ENCODE measurements at regions not wholly inside any gene's neighbourhood (a gene's known extent, or its start where the extent isn't known, plus 50 kb on each side); places are given as distances from the start of the nearest gene placed in this dataset.

DNA sequence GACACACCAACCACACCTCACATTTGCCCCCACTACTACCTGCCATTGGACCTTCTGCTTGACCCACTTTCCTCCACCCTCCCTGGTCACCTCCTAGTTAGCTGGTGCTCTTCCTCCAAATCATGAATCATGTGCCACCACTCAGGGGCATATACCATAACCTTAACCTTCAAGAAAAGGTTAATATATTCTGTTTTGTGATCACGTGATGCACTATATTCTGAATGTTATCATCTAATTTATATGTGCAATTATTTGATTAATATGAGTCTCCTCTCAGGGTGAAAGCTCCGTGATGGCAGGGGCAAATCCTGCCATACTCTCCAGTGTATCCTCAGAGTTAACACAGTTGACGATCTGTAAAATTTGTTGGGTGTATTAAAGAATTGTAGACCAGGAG lies 635.5 kb downstream of the XPNPEP1 start:
- no peak overlapping the region for H3K4me2 ChIP-seq
- H3K79me2 ChIP-seq (ENCODE audit: insufficient read depth, low read depth): no peaks in the 10 kb centered on the region
- no peaks in the 10 kb centered on the region for H3K36me3 ChIP-seq (ENCODE audit: insufficient read depth)
- H3K4me1 ChIP-seq (ENCODE audit: low read depth, poor library complexity, severe bottlenecking): no peaks in the 10 kb centered on the region
- H3K27me3 ChIP-seq (ENCODE audit: insufficient read depth, low read depth): no peaks in the 10 kb centered on the region
- H3K27ac ChIP-seq: no peak overlapping the region
- no peaks in the 10 kb centered on the region for H4K20me1 ChIP-seq (ENCODE audit: insufficient read depth)
- H2AFZ ChIP-seq (ENCODE audit: low read depth): no peak overlapping the region
- H3K9ac ChIP-seq: no peak overlapping the region
- no peak overlapping the region for H3K4me3 ChIP-seq (IDR thresholded peaks at IDR 0.05; ENCODE audit: insufficient read depth, low read depth, low read length)
- TF ChIP-seq, protein P1, sequence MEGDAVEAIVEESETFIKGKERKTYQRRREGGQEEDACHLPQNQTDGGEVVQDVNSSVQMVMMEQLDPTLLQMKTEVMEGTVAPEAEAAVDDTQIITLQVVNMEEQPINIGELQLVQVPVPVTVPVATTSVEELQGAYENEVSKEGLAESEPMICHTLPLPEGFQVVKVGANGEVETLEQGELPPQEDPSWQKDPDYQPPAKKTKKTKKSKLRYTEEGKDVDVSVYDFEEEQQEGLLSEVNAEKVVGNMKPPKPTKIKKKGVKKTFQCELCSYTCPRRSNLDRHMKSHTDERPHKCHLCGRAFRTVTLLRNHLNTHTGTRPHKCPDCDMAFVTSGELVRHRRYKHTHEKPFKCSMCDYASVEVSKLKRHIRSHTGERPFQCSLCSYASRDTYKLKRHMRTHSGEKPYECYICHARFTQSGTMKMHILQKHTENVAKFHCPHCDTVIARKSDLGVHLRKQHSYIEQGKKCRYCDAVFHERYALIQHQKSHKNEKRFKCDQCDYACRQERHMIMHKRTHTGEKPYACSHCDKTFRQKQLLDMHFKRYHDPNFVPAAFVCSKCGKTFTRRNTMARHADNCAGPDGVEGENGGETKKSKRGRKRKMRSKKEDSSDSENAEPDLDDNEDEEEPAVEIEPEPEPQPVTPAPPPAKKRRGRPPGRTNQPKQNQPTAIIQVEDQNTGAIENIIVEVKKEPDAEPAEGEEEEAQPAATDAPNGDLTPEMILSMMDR (conservative IDR thresholded peaks at IDR 0.05; ENCODE audit: low read depth, low read length): no peak

DNA sequence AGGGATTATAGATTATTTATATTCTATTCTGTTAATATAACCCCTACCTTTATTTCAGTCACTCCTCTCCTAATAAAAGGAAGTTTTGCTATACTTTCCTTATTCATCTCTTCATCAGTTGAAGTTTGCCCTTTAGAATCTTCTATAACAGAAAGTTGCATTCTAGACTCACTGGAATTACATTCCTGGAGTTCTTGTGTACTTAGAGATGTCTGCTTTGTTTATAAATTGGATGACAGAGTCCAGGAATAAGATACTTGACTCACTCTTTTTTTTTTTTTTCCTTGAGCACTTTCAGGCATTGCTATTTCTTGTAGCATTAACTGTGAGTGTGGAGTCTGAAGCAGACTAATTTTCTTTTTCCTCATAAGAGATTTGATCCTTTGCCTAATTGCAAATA lies 640.8 kb downstream of the XPNPEP1 start:
- TF ChIP-seq, protein P1 (conservative IDR thresholded peaks at IDR 0.05; ENCODE audit: low read depth, low read length): no peak
- Histone ChIP-seq H4K20me1 (ENCODE audit: insufficient read depth) (no peaks in the 10 kb centered on the region), H3K79me2 (ENCODE audit: insufficient read depth, low read depth) (no peaks in the 10 kb centered on the region), H3K4me3 (IDR thresholded peaks at IDR 0.05; ENCODE audit: insufficient read depth, low read depth, low read length) (no peak overlapping the region), H2AFZ (ENCODE audit: low read depth) (no peak overlapping the region), H3K27me3 (ENCODE audit: insufficient read depth, low read depth) (no peaks in the 10 kb centered on the region), H3K9ac (no peak overlapping the region), H3K36me3 (ENCODE audit: insufficient read depth) (no peaks in the 10 kb centered on the region), H3K4me2 (no peak overlapping the region), H3K4me1 (ENCODE audit: low read depth, poor library complexity, severe bottlenecking) (no peaks in the 10 kb centered on the region), H3K27ac (no peak overlapping the region)

DNA sequence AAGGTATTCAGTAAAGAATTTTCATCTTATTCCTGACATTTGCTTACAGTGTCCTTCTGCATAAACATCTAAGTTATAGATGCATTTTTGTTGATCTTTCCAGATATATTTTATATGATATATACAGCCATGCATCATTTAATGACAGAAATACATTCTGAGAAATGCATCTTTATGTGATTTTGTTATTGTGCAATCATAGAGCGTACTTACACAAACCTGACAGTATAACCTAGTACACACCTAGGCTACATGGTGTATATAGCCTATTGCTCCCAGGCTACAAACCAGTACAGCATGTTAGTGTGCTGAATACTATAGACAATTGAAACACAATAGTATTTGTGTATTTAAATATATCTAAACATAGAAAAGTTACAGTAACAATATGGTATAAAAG lies 642.0 kb downstream of the XPNPEP1 start:
- TF ChIP-seq, protein P1 (conservative IDR thresholded peaks at IDR 0.05; ENCODE audit: low read depth, low read length): no peak
- H3K4me1 ChIP-seq (ENCODE audit: low read depth, poor library complexity, severe bottlenecking): no peaks in the 10 kb centered on the region
- H3K27me3 ChIP-seq (ENCODE audit: insufficient read depth, low read depth): no peaks in the 10 kb centered on the region
- H3K36me3 ChIP-seq (ENCODE audit: insufficient read depth): no peaks in the 10 kb centered on the region
- H3K79me2 ChIP-seq (ENCODE audit: insufficient read depth, low read depth): no peaks in the 10 kb centered on the region
- no peak overlapping the region for H3K27ac ChIP-seq
- H3K4me3 ChIP-seq (IDR thresholded peaks at IDR 0.05; ENCODE audit: insufficient read depth, low read depth, low read length): no peak overlapping the region
- H3K4me2 ChIP-seq: no peak overlapping the region
- H2AFZ ChIP-seq (ENCODE audit: low read depth): no peak overlapping the region
- H3K9ac ChIP-seq: no peak overlapping the region
- no peaks in the 10 kb centered on the region for H4K20me1 ChIP-seq (ENCODE audit: insufficient read depth)

- TF ChIP-seq, protein P1 (conservative IDR thresholded peaks at IDR 0.05; ENCODE audit: low read depth, low read length): no peak
- no peaks in the 10 kb centered on the region for H3K4me1 ChIP-seq (ENCODE audit: low read depth, poor library complexity, severe bottlenecking)
- H3K4me2 ChIP-seq: no peak overlapping the region
- no peak overlapping the region for H3K27ac ChIP-seq
- no peaks in the 10 kb centered on the region for H3K36me3 ChIP-seq (ENCODE audit: insufficient read depth)
- no peaks in the 10 kb centered on the region for H3K79me2 ChIP-seq (ENCODE audit: insufficient read depth, low read depth)
- no peak overlapping the region for H2AFZ ChIP-seq (ENCODE audit: low read depth)
- no peak overlapping the region for H3K9ac ChIP-seq
- H4K20me1 ChIP-seq (ENCODE audit: insufficient read depth): no peaks in the 10 kb centered on the region
- H3K4me3 ChIP-seq (IDR thresholded peaks at IDR 0.05; ENCODE audit: insufficient read depth, low read depth, low read length): no peak overlapping the region
- H3K27me3 ChIP-seq (ENCODE audit: insufficient read depth, low read depth): no peaks in the 10 kb centered on the region
Measured at GRCh38 chr10:109280837-109281236, 642.5 kb downstream of the XPNPEP1 start.

All from KMS-11 (cell line).